Suppressor macrophage treated with lipopolysaccharide for 4 hours (primary cell): ENCODE measurements at regions not wholly inside any gene's neighbourhood (a gene's known extent, or its start where the extent isn't known, plus 50 kb on each side); places are given as distances from the start of the nearest gene placed in this dataset.

ENCODE experiments used
- DNase-seq: peaks from one replicate; pipeline ENCODE4 v3.0.0-alpha.2; 2020

GRCh38 chr10:7477538-7478334, 66.9 kb upstream of the SFMBT2 start:
- no peak for DNase-seq

- DNase-seq: no peak
Measured at GRCh38 chr10:7475939-7476338, 65.1 kb upstream of the SFMBT2 start.

- DNase-seq: no peak
Measured at GRCh38 chr10:7475046-7475911, 64.4 kb upstream of the SFMBT2 start.

GRCh38 chr10:7474388-7474787, 63.6 kb upstream of the SFMBT2 start:
- DNase-seq: no peak

- DNase-seq: no peak
Measured at GRCh38 chr10:7473474-7473873, 62.6 kb upstream of the SFMBT2 start.

GRCh38 chr10:7471720-7472367, 61.0 kb upstream of the SFMBT2 start:
- DNase-seq: peak; percentile 88

- no peak for DNase-seq
Measured at GRCh38 chr10:7470371-7470770, 59.5 kb upstream of the SFMBT2 start.

- DNase-seq: no peak
Measured at GRCh38 chr10:7467031-7467667, 56.3 kb upstream of the SFMBT2 start.

GRCh38 chr10:7464691-7465090, 53.9 kb upstream of the SFMBT2 start:
- peak; percentile 79 for DNase-seq
